ENCODE measurements at regions not wholly inside any gene's neighbourhood (a gene's known extent, or its start where the extent isn't known, plus 50 kb on each side); places are given as distances from the start of the nearest gene placed in this dataset.

DNA sequence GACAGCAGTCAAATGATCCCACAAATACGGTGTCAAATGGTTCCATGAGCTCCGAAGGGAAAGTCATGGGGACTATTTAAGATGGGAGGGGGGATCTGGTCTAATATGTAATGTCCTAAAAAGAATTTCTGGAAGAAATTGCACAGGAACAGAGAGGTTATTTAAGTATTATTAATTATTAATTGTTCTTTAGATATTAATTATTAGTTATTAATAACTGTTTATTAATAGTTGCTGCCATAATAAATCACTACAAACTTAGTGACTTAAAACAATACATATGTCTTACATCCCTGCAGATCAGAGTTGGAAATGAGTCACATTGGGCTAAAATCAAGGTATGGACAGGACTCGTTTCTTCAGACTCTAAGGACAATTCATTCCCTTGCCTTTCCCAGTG lies 588.2 kb upstream of the NR2F2 start:
- TF ChIP-seq, protein P1, sequence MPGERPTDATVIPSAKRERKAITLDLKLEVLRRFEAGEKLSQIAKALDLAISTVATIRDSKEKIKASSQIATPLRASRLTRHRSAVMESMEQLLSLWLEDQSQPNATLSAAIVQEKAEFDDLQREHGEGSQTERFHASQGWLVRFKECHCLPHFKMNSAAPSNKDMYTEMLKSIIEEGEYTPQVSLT (CRISPR knock-in tag; IDR thresholded peaks at IDR 0.05; ENCODE audit: borderline replicate concordance, low read depth): no peak
- TF ChIP-seq, protein P2, sequence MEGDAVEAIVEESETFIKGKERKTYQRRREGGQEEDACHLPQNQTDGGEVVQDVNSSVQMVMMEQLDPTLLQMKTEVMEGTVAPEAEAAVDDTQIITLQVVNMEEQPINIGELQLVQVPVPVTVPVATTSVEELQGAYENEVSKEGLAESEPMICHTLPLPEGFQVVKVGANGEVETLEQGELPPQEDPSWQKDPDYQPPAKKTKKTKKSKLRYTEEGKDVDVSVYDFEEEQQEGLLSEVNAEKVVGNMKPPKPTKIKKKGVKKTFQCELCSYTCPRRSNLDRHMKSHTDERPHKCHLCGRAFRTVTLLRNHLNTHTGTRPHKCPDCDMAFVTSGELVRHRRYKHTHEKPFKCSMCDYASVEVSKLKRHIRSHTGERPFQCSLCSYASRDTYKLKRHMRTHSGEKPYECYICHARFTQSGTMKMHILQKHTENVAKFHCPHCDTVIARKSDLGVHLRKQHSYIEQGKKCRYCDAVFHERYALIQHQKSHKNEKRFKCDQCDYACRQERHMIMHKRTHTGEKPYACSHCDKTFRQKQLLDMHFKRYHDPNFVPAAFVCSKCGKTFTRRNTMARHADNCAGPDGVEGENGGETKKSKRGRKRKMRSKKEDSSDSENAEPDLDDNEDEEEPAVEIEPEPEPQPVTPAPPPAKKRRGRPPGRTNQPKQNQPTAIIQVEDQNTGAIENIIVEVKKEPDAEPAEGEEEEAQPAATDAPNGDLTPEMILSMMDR (CRISPR knock-in tag; IDR thresholded peaks at IDR 0.05): no peak
- TF ChIP-seq TCF12 (IDR thresholded peaks at IDR 0.05) (no peak), TCF12 (CRISPR knock-in tag; IDR thresholded peaks at IDR 0.05) (no peak), NPAS2 (CRISPR knock-in tag; IDR thresholded peaks at IDR 0.05; ENCODE audit: borderline replicate concordance) (no peak), POLR2A (IDR thresholded peaks at IDR 0.05; ENCODE audit: insufficient read depth in 1 of 2, low read depth in 2 of 2, low read length in 2 of 2) (no peak), ATAD3A (CRISPR knock-in tag; IDR thresholded peaks at IDR 0.05) (no peak), KAT7 (CRISPR knock-in tag; IDR thresholded peaks at IDR 0.05; ENCODE audit: borderline replicate concordance) (no peak)
- TF ChIP-seq, protein P3, sequence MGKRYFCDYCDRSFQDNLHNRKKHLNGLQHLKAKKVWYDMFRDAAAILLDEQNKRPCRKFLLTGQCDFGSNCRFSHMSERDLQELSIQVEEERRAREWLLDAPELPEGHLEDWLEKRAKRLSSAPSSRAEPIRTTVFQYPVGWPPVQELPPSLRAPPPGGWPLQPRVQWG (CRISPR knock-in tag; IDR thresholded peaks at IDR 0.05; ENCODE audit: borderline replicate concordance, low read depth): no peak
- TF ChIP-seq, protein P4, sequence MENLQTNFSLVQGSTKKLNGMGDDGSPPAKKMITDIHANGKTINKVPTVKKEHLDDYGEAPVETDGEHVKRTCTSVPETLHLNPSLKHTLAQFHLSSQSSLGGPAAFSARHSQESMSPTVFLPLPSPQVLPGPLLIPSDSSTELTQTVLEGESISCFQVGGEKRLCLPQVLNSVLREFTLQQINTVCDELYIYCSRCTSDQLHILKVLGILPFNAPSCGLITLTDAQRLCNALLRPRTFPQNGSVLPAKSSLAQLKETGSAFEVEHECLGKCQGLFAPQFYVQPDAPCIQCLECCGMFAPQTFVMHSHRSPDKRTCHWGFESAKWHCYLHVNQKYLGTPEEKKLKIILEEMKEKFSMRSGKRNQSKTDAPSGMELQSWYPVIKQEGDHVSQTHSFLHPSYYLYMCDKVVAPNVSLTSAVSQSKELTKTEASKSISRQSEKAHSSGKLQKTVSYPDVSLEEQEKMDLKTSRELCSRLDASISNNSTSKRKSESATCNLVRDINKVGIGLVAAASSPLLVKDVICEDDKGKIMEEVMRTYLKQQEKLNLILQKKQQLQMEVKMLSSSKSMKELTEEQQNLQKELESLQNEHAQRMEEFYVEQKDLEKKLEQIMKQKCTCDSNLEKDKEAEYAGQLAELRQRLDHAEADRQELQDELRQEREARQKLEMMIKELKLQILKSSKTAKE (CRISPR knock-in tag; IDR thresholded peaks at IDR 0.05; ENCODE audit: borderline replicate concordance): no peak
